Tibial artery (tissue), 4 donors: ENCODE measurements at regions not wholly inside any gene's neighbourhood (a gene's known extent, or its start where the extent isn't known, plus 50 kb on each side); places are given as distances from the start of the nearest gene placed in this dataset.

Experiments
- DNase-seq, 2 donors: peaks; one replicate each; pipeline ENCODE4 v3.0.0-alpha.2; 2019
- H3K27ac ChIP-seq, 2 donors: fragments of 200-600 bp; sonication (generic) in 1 of 2; 1 replicate in 1 of 2; 2 replicates in 1 of 2; pipeline ENCODE4 v1.5.1; 2018 to 2019; ENCODE audit warnings: mild to moderate bottlenecking in 1 of 2
- H3K27me3 ChIP-seq, 2 donors: fragments of 200-600 bp; sonication (generic) in 1 of 2; one replicate each; pipeline versions ENCODE4 v1.5.1 to v1.6.0; 2016 to 2019
- H3K36me3 ChIP-seq, 3 donors: fragments of 200-600 bp; sonication (generic) in 2 of 3; one replicate each; pipeline ENCODE4 v1.5.1; 2016 to 2019; ENCODE audit warnings: mild to moderate bottlenecking in 2 of 3
- H3K4me1 ChIP-seq, 4 donors: fragments of 200-600 bp; sonication (generic) in 2 of 4; 1 replicate in 3 of 4; 2 replicates in 1 of 4; pipeline ENCODE4 v1.5.1; 2016 to 2019
- H3K4me3 ChIP-seq, 2 donors: fragments of 200-600 bp; sonication (generic) in 1 of 2; 1 replicate in 1 of 2; 2 replicates in 1 of 2; pipeline ENCODE4 v1.5.1; 2018 to 2019; ENCODE audit warnings: mild to moderate bottlenecking in 2 of 2
- H3K9me3 ChIP-seq, 3 donors: fragments of 200-600 bp; sonication (generic) in 1 of 3; one replicate each; pipeline ENCODE4 v1.5.1; 2016 to 2019
- CTCF ChIP-seq, 2 experiments: fragments of 200-600 bp in 1 of 2; fragments of 450-650 bp in 1 of 2; IDR thresholded peaks; one replicate each; pipeline ENCODE4 v1.5.1; 2017 to 2019; ENCODE audit warnings: antibody characterized with exemption in 2 of 2, mild to moderate bottlenecking in 1 of 2, moderate library complexity in 1 of 2
- intact Hi-C: fragments of 100-400 bp; cut with DNase I; formaldehyde crosslinking; loops from one replicate; pipeline ENCODE4 v1.15.0; 2023; ENCODE audit warnings: low total_unique reads

- DNase-seq = no peak
- Histone ChIP-seq H3K36me3 (no peaks in the 10 kb centered on the region), H3K27me3 (no peaks in the 10 kb centered on the region), H3K9me3 (no peaks in the 10 kb centered on the region), H3K27ac (no peak overlapping the region), H3K4me1 (no peaks in the 10 kb centered on the region), H3K4me3 (no peak overlapping the region)
- no peak for TF ChIP-seq CTCF (IDR thresholded peaks at IDR 0.05)
- intact Hi-C loops = no loop called here
Measured at GRCh38 chr1:213530611-213531320, 457.0 kb upstream of the PROX1 start.

DNA sequence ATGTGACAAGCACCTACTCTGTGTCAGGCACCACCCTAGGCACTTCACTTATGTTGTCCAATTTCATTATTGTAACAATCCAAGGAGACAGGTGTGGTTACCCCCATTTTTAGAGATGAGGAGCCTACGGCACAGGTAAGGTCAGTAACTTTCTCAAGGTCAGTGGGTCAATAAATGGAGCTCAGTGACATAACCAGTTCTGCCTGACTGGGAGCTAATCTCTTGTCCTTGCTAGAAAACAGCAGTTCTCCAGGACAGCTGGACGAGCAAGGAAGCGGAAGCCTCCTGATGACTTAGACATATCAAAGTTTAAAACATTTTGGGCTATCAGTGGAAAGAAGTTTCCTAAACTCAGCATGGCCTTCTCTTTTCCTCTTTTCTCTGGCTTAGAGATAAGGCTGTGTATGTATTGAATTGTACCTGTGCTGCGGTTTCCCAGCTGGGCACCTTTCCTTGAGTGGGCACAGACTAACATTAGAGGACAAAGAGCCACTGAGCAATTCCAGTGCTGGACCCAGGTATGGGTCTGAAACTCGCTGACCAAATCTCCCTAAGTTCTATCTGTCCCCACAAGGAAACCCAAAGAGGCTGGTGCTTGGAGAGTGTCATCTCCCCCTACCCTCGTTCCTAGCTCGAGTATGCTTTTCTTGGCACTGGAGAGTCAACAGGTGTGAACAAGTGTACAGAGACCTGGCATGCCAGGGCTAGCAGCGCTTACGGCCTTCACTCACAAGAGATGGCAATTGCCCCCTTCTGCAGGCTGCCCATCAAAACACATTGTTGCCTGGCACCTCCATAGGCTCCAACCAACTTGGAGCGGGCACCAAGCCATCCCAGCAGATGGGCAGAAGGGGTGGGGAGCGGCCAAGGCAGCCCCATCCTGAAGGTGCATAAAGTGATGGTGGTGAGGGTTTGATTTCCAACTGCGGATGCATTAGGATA, 456.1 kb upstream of the PROX1 start:
- no peaks in the 10 kb centered on the region for H3K27me3 ChIP-seq
- H3K27ac ChIP-seq = no peak overlapping the region
- DNase-seq = no peak
- TF ChIP-seq CTCF (IDR thresholded peaks at IDR 0.05) = no peak
- no peaks in the 10 kb centered on the region for H3K36me3 ChIP-seq
- H3K4me1 ChIP-seq = no peaks in the 10 kb centered on the region
- H3K4me3 ChIP-seq = no peak overlapping the region
- H3K9me3 ChIP-seq = no peaks in the 10 kb centered on the region
- intact Hi-C loops = no loop called here

DNA sequence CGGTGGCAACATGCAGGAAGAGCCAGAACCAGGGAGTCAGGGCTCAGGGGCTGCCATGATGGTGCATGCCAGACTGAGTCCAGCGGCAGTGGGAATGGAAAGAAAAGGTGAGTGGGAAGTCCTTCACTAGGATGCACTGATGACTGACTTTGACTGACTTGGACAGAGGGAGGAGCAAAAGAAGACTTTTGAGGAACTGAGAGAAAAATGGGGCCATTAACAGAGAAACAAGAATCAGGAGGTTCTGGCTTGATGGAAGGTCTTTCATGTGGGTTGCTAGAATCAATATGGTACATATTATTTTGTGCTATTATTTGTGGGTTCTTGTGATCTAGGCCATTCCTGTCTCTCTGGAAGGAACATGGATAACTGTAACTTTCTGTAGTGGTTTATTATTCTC, 454.6 kb upstream of the PROX1 start:
- Histone ChIP-seq H3K27ac (no peak overlapping the region), H3K4me3 (no peak overlapping the region), H3K27me3 (no peaks in the 10 kb centered on the region), H3K9me3 (no peaks in the 10 kb centered on the region), H3K36me3 (no peaks in the 10 kb centered on the region), H3K4me1 (no peaks in the 10 kb centered on the region)
- no peak for DNase-seq
- intact Hi-C loops = no loop called here
- TF ChIP-seq CTCF (IDR thresholded peaks at IDR 0.05) = no peak

GRCh38 chr1:213535679-213536078, 452.1 kb upstream of the PROX1 start:
- Histone ChIP-seq H3K27ac (no peak overlapping the region), H3K4me3 (no peak overlapping the region), H3K4me1 (no peaks in the 10 kb centered on the region), H3K9me3 (no peaks in the 10 kb centered on the region), H3K27me3 (no peaks in the 10 kb centered on the region), H3K36me3 (no peaks in the 10 kb centered on the region)
- DNase-seq = no peak
- TF ChIP-seq CTCF (IDR thresholded peaks at IDR 0.05) = no peak
- intact Hi-C loops = no loop called here

DNA sequence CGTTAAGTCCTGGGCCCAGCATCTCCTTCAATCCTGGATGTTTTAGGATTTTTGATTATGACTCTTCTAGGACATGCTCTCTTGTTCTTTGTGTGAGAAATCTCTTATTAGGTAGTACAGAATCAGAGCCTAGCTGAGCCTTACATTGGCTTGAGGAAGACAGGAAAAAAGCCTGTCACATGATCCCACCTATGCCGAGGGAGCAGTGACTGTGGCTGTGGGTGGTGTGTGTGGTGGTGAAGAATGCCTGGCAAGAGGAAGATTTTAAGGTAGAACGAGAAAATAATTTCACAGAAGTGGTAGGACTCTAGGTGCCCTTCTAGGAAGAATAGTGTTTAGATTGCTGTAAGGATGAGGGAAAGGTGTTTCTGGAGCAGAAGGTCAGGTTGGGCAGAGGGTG, 449.5 kb upstream of the PROX1 start:
- Histone ChIP-seq H3K27ac (no peak overlapping the region), H3K36me3 (no peaks in the 10 kb centered on the region), H3K4me3 (no peak overlapping the region), H3K4me1 (no peaks in the 10 kb centered on the region), H3K27me3 (no peaks in the 10 kb centered on the region), H3K9me3 (no peaks in the 10 kb centered on the region)
- DNase-seq = no peak
- intact Hi-C loops = no loop called here
- no peak for TF ChIP-seq CTCF (IDR thresholded peaks at IDR 0.05)
